ENCODE measurements at regions not wholly inside any gene's neighbourhood (a gene's known extent, or its start where the extent isn't known, plus 50 kb on each side); places are given as distances from the start of the nearest gene placed in this dataset.
"Not testable (repeated sequence)": the region's sequence is repeated elsewhere in the genome, so short reads cannot be mapped to it uniquely, and the experiment has no call there.

- no peak for DNase-seq
- Histone ChIP-seq H3K36me3 (no peaks in the 10 kb centered on the region), H3K9me3 (no peaks in the 10 kb centered on the region), H3K4me1 (no peaks in the 10 kb centered on the region), H3K27ac (no peak overlapping the region), H3K4me3 (no peak overlapping the region), H3K27me3 (no peaks in the 10 kb centered on the region)
- TF ChIP-seq, protein P1, sequence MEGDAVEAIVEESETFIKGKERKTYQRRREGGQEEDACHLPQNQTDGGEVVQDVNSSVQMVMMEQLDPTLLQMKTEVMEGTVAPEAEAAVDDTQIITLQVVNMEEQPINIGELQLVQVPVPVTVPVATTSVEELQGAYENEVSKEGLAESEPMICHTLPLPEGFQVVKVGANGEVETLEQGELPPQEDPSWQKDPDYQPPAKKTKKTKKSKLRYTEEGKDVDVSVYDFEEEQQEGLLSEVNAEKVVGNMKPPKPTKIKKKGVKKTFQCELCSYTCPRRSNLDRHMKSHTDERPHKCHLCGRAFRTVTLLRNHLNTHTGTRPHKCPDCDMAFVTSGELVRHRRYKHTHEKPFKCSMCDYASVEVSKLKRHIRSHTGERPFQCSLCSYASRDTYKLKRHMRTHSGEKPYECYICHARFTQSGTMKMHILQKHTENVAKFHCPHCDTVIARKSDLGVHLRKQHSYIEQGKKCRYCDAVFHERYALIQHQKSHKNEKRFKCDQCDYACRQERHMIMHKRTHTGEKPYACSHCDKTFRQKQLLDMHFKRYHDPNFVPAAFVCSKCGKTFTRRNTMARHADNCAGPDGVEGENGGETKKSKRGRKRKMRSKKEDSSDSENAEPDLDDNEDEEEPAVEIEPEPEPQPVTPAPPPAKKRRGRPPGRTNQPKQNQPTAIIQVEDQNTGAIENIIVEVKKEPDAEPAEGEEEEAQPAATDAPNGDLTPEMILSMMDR (IDR thresholded peaks at IDR 0.05), result no peak
- TF ChIP-seq POLR2A (IDR thresholded peaks at IDR 0.05), result no peak
- intact Hi-C loops (cut with DNase I; ENCODE audit: low total_unique reads), result no loop called here
Measured at GRCh38 chrX:46198858-46199257, 346.4 kb downstream of the ZNF674 start.

DNA sequence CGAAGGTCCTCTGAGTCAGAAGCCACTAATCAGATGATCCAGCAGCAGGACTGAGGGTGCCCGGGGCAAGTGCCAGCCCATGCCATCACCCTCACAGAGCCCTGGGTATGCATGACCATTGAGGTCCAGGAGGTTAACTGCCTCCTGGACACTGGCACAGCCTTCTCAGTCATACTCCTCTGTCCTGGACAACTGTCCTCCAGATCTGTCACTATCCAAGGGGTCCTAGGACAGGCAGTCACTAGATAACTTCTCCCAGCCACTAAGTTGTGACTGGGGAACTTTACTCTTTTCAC, 358.5 kb downstream of the ZNF674 start:
- H3K27ac ChIP-seq; H3K36me3 ChIP-seq; DNase-seq; H3K4me1 ChIP-seq; H3K9me3 ChIP-seq; H3K4me3 ChIP-seq; H3K27me3 ChIP-seq; intact Hi-C loops (cut with DNase I; ENCODE audit: low total_unique reads): not testable (repeated sequence)

DNA sequence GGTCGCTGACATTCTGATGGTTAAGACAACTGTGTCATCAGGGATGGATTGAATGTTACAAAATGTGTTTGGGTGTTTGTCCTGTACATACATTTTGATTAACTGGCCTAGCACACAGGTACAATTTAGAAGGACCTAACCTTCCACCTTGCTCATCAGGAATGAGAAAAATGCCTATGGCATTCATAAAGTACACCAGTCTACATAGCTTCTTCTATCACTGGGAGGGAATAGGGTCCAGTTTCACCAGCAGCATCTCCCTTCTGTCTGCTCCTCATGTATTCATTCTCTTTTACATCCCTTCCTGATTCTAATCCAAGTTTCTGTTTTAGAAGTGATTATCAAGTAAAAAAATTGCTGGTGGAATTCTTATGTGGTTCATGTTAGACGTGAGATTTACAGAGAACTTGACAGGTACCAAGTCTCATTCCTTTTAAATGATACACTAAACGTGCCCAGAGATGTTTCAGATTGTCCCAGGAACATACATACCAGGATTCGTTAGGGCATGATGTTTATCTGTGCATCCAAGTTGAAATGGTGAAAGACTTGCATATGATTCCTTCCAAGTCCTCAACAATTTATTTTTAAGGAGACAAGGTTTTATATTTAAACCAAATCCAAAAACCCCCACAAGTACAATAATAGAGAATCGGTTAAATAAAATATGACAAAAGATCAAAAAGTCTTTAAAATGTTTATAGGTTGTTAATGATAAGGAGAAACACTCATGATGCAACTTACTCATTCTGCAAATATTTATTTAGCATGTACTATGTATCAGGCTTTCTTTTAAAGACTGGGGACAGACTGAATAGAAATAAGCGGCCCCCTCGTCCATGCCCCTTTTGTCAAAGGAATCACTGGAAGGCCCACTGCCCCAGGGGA, 359.1 kb downstream of the ZNF674 start:
- intact Hi-C loops (cut with DNase I; ENCODE audit: low total_unique reads), result no loop called here
- no peak for TF ChIP-seq POLR2A (IDR thresholded peaks at IDR 0.05)
- TF ChIP-seq, protein P1 (IDR thresholded peaks at IDR 0.05), result no peak
- Histone ChIP-seq H3K27ac (no peak overlapping the region), H3K4me3 (no peak overlapping the region), H3K36me3 (no peaks in the 10 kb centered on the region), H3K27me3 (peaks cover 0 to 7% of the 10 kb centered on the region in 2 donors), H3K9me3 (no peaks in the 10 kb centered on the region), H3K4me1 (no peaks in the 10 kb centered on the region)
- no peak for DNase-seq

- H3K27me3 ChIP-seq, result peaks cover 0 to 7% of the 10 kb centered on the region in 2 donors
- no peaks in the 10 kb centered on the region for H3K4me1 ChIP-seq
- intact Hi-C loops (cut with DNase I; ENCODE audit: low total_unique reads), result no loop called here
- no peak overlapping the region for H3K27ac ChIP-seq
- H3K9me3 ChIP-seq, result no peaks in the 10 kb centered on the region
- no peak for TF ChIP-seq POLR2A (IDR thresholded peaks at IDR 0.05)
- TF ChIP-seq, protein P1 (IDR thresholded peaks at IDR 0.05), result no peak
- DNase-seq, result no peak
- no peaks in the 10 kb centered on the region for H3K36me3 ChIP-seq
- H3K4me3 ChIP-seq, result no peak overlapping the region
Measured at GRCh38 chrX:46184749-46185148, 360.5 kb downstream of the ZNF674 start.

GRCh38 chrX:46180258-46180687, 364.9 kb downstream of the ZNF674 start:
- Histone ChIP-seq H3K4me1 (no peaks in the 10 kb centered on the region), H3K9me3 (no peaks in the 10 kb centered on the region), H3K4me3 (no peak overlapping the region), H3K36me3 (no peaks in the 10 kb centered on the region), H3K27ac (no peak overlapping the region), H3K27me3 (peaks cover 0 to 7% of the 10 kb centered on the region in 2 donors)
- DNase-seq, result no peak
- intact Hi-C loops (cut with DNase I; ENCODE audit: low total_unique reads), result no loop called here
- no peak for TF ChIP-seq POLR2A (IDR thresholded peaks at IDR 0.05)
- TF ChIP-seq, protein P1 (IDR thresholded peaks at IDR 0.05), result no peak
